Skin of body (tissue), 1 donor: ENCODE measurements at regions not wholly inside any gene's neighbourhood (a gene's known extent, or its start where the extent isn't known, plus 50 kb on each side); places are given as distances from the start of the nearest gene placed in this dataset.

Experiments
- DNase-seq: peaks from one replicate; lab custom pipeline; 2025; lab: John Stamatoyannopoulos, UW

DNA sequence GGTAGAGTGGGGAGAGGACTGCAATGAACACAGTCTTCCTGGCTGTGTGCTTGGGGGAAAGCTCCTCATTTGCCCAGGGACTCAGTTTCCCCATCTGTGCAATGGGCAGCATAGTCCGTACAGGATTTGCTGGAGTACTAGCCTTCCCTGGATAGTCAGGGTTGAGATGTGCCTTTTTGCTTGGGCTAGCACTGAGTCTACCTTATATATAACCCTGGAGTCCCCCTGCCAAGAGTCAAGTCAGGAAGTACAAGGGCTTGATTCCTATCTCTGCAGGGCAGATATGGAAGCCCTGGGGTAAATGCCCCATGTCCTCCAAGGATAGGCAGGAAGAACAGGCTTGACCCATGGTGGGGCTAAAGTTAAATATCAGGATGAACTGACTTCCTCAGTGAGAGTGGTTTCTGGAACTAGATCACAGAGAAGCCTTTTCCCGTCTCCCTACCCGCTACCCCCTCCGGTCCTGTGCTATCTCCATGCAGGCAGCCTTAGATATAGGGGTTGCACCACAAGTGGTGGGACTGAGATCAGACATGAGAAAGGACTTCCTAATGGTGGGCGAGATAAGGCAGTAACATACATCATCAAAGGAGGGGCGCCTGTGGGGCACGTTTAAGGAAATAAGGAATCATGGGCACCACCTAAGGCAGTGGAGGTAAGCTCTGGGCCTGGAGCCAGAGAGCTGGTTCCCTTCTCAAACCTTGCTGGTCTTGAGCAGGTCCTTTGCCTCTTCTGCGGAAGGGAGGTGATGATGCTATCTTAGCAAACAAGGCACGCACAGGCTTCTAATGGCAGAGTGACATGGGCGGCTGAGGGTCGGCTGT, 157.9 kb downstream of the MRPL14 start:
- DNase-seq, result no peak

DNA sequence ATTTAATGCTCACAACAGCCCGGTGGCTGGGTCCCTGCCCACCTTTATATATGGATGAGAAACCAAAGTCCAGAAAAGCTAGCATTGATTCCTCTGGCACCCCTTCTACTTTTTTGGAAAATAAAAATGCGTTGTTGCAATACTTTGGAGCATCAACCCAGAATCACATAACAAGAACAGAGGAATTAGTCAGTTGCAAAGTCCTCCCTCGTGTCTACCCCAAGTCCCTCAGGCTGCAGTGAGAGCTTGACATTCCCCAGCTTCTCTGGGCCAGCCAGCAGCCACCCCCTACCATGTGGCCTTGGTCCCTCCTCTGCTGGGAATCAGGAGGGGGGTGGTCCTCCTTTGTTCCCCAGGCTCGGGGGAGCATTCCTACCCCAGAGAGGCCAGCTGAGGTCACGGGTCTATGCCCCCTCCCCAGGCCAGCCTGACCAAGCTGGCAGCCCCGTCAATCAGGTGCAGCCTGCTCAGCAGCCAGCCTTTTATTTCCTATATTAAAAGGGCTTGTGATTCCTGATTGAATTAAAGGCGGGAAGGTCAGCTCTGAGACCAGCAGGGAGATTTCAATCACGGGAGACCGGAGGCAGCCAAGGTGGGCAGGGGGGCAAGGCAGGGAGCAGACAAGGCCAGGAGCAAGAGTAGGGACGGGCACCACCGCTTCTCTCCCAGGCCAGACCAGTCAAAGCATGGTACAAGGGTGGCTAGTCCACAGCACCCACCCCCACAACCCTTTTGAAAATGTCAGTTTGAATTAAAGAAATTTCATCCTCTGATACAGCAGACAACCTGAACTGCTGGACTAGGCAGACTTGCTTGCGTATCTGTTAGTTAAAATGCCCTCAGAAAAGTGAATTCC, 158.9 kb downstream of the MRPL14 start:
- DNase-seq, result no peak

DNA sequence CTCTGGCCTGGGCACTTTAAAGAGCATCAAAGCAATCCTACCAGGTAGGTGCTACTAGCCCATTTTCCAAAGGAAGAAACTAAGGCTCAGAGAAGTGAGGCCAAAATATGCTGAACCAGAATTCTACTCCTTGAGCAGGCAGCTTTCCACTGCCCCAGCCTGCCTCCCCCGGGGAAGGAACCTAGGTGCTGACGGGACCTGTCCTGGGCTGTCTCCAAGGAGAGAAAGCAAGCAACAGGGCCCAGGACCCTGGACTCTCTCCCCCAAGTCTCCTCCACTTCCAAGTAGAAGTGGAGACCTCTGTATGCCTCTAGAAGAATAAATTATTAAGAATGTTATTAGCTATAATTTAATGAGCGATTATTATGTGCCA, 159.5 kb downstream of the MRPL14 start:
- DNase-seq, result no peak

DNA sequence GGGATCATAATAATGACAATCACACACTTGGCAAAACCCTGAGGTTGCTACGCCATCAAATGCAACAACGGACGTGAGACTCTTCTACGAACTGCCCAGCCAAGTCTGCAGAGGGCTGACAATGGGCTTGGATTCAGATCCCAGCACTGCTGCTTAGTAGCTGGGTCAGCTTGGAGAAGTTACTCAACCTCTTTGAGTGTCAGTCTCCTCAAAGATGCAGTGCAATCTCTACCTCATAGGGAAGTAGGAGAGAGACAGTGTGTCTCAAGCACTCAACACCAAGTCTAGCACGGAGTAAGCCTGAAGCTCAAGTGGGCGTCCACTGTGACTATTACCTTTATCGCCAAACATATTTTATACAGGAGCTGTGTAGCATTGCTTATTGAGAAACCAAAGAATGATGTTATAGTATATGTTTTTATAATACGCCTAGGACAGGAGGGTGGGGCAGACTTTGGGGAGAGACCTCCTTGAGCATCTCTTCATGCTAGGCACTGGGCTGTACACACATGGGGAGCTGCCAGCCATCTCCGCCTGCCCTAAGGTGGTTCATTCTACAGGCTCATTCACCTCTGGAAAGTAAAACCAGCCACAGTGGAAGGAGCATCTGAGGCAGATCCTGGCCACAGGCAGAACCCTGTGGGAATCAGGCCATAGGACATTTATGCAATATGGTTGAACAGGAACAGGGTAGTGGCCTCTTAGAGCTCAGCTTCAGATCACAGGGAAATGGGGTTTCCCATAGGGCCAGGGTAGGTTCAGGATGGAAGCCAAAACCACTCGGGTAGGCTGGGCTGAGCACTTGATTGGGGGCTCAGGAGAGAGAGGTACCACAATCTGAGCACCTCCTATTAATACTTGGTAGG, 160.2 kb downstream of the MRPL14 start:
- DNase-seq, result no peak

DNA sequence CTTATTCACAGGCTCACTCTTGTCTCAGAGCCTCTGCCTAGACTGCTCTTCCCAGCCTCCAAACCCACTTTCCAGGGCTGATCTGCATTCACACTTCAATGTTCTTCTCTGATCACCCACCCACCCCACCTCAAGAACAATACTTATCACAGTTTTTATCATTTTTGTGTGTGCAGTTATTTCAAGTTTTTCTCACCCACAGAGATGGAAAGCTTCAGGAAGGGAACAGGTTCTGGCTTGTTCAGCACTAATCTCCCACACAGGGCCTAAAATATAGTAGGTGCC, 160.9 kb downstream of the MRPL14 start:
- no peak for DNase-seq

DNA sequence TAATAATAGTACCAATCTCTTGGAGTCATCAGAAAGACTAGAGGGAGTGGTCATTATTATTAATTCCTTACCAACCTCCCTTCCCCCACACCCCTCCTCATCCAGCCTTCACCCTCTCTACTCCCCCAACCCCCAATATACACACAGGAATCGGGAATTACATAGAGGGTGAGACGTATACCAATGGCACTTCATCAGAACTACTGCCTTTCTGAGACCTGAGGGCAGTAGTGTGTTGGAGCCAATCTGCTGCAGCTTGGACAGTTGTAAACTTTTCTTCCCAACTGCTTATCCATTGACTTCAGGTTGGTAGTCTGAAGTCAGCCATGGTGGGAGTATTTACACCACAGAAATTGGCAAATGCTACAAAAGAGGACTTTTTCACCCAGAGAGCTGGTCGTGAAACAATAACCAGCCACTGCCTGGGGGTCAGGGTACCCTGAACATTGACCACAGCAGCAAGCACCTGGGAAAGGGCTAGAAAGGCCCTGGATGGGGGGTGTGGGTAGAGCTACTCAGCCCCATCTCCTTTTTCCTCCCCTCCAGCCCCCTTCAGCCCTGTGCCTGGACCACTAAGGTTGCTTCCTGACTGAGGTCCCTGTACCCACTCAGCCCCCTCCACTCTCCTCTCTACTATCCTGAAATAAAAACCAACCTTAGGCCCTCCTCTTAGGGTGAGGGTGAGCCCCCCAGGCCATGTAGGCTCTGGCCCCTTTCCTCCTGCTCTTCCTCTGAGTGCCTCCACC, 161.5 kb downstream of the MRPL14 start:
- no peak for DNase-seq

DNA sequence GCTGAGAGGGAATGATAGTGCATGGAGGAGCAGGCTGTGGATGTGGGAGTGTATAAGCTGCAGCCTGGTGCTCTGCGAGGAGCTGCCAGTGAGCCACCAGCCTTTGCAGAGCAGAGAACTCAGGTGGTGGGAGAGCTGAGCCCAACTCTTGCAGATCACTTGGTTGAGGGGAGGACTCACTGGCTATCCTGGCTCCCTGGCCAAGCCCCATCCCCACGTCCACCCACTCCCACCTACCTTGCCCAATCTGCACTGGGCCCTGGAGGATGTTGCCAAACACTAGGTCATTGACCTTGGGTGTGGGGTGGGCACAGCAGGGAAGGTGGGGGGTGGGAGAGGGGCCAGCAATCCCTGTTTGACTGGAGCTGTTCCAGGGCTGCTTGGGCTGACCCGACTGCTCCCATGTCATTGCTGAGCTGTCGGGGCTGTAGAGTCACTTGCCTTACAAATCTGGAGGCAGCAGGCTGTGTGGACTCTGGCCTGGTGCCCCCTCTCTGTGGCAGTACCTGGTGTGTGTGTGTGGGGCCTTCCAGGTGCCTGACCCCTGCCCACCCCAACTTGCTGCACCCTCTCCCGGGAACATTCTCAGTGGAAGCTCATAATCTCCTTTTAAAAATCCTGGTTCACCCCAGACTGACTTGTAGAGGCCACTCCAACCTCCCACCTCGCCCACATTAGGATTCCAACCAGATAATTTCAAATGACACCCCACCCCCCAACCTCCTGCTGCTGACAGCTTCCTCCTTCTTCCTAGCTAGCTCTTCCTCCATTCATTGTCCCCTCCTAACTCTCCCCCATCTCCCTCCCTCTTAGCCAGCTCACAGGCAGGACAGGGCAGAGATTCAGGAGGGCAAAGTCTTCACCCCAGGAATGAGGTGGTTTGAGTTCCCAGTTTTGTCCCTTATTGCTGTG, 162.3 kb downstream of the MRPL14 start:
- no peak for DNase-seq

DNA sequence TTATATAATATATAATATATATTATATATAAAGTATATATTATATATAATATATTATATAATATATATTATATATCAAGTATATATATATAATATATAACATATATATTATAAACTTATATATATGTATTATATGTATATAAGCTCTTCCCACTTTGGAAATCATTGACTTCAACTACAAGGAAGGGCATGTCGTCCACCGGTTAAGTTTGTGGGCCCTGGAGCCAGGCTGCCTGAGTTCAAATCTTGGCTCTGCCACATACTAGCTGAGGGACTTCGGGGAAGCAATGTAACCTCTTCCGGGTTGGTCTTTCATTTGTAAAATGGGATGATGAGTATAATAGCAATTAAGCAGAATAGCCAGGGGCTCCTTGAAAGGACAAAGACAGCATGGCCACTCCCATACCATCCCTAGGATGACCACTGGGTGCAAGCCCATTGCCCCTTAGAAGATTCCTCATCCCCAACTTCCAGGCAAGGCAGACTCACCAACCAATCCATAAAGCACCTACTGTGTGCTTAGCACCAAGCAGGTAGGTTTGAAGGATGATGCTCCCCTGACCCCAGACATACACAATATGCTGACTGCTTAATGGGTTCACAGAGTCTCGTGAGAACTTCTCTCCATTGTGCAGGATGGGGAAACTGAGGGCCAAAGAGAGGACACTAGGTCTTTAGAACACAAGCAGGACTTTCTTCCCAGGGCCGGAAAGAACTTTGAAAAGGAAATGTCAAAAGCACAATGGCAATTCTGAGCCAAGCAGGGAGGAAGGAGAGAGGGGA, 163.2 kb downstream of the MRPL14 start:
- no peak for DNase-seq

DNA sequence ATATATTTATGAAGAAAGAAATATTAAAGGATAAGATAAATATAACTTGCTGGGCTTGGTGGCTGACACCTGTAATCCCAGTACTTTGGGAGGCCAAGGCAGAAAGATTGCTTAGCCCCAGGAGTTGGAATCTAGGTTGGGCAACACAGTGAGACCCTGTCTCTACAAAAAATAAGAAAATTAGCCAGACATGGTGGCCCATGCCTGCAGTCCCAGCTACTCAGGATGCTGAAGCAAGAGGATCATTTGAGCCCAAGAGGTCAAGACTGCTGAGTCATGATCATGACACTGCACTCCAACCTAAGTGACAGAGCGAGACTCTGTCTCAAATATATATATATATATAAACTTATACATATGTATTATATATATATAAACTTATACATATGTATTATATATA, 164.0 kb downstream of the MRPL14 start:
- DNase-seq, result no peak

DNA sequence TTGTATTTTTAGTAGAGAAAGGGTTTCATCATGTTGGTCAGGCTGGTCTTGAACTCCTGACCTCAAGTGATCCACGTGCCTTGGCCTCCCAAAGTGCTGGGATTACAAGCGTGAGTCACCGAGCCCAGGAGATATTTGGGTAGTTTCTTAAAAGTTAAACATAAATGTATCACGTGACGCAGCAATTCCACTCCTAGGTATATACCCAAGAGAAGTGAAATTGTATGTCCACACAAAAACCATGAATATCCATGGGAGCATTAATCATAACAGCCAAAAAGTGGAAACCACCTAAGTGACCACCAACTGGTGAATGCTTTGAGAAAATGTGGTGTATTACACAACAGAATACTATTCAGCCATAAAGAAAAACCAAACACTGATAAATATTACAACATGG, 164.8 kb downstream of the MRPL14 start:
- no peak for DNase-seq

DNA sequence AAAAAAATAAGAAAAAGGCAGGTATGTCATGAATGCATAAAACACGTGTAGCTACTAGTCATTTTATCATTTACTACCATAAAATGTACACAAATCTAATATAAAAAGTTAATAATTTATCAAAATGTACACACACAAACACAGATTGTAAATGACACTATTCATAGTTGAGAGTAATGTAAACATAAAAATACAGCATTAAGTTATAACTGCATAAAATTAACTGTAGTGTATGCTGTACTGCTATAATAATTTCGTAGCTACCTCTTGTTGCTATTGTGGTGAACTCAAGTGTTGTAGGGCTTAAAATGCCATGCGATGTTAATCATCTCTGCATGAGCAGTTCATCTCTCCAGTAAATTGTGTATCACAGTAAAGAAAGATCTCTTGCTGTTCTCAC, 170.0 kb downstream of the MRPL14 start:
- DNase-seq, result no peak

DNA sequence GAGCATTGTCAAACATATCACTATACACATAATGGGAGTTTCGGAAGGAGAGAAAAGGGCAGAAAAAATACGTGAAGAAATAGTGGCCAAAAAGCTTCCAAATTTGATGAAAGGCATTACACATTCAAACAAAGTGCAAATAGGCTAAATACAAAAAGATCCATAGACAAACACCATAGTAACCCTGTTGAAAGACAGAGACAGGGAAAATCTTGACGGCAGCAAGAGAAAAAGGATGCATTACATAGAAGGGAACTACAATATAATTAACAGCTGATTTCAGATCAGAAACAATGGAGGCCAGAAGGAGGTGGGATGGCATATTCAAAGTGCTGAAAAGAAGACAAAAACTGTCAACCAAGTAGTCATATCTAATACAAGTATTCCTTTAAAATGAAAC, 170.8 kb downstream of the MRPL14 start:
- no peak for DNase-seq

DNA sequence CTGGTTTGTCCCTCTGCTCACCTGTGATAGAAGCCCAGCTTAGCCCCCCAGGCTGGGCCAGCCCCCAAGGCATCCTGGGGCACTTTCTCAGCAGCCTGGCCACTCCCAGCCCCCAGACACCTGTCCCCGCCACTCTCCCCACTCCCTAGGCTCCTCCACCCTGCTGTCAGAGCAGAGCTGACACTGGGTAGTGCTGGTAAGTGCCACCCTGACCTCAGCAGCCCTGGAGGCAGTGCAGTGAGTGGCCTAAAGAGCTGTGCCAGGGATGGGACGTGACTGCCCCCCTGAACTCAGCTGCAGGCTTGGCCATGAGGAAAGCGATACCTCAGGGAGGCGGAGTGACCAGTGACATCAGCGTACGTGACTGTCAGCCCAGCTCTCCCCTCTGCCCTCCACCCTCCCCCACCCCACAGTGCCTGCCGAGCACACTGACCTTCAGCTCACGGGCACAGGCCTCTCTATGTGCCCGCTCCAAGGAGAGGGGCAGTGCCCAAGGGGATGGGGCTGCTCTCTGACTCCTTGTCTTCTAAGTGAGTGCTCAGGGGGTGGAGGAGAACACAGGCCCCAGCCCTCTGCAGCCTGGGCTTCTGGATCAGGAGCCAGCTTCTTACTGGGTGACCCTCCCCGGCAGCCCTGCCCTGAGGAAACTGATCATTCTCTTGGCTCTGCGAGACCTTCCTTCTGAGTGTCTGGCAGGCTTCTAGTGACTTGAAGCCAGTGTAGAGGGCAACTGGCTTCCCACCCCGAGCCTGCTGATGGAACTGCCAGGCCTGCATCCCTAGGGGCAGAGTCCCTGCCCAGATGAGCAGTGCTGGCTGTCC, 172.7 kb downstream of the MRPL14 start:
- no peak for DNase-seq

DNA sequence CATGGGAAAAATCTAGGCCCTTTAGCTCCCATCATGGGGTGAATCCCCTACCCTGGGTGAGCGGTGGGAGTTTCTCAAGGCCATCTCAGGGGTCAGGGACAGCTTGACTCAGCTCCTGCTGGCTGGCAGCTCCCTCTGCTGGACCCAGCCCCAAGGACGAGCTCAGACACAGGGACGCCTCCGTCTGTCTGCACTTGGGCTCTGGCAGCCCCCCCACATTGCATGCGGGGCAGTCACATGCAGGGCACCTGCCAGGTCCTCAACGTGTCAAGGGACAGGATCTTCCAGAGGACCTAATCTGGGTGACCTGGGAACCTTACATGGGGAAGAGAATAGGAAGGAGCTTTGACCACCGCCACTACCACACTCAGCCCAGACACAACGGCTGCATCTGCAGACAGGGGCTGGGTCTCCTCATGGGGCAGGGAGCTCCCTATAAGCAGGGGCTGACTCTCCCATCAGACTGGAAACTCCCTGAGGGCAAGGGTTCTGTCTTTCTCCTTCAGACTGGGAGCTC, 173.4 kb downstream of the MRPL14 start:
- no peak for DNase-seq

DNA sequence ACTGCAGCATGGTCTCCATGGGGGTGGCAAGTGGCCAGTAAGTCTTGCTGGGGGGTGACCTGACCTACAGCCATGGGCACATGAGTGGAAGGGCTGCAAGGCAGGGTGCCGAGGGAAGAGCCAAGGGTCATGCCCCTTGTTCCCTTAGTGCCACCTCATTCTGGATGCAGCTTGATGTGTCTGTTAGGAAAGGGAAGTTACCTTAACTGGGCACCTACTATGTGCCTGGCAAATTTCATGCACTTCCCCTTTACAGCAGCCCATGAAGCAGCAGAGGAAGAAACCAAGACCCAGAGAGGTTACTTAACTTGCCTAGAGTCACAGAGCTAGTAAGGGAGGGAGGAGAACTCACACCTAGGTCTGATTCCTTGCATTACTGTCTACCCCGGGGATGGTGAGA, 174.0 kb downstream of the MRPL14 start:
- DNase-seq, result no peak

DNA sequence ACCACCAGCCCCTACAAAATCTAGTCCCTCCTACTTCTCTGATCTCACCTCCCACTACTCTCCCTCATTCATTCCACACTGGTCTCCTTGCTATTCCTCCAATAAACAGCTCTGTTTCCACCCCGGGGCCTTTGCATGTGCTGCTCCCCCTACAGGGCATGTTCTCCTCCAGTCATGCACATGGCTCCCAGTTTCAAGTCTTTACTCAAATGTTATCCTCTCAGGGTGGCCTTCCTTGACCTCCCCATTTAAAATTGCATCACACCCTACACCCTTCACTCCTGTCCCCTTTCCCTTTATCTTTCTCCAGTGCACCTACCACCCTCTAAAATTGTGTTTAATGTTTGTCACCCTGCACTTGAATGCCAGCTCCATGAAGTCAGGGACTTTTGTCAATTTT, 174.5 kb downstream of the MRPL14 start:
- DNase-seq, result no peak

DNA sequence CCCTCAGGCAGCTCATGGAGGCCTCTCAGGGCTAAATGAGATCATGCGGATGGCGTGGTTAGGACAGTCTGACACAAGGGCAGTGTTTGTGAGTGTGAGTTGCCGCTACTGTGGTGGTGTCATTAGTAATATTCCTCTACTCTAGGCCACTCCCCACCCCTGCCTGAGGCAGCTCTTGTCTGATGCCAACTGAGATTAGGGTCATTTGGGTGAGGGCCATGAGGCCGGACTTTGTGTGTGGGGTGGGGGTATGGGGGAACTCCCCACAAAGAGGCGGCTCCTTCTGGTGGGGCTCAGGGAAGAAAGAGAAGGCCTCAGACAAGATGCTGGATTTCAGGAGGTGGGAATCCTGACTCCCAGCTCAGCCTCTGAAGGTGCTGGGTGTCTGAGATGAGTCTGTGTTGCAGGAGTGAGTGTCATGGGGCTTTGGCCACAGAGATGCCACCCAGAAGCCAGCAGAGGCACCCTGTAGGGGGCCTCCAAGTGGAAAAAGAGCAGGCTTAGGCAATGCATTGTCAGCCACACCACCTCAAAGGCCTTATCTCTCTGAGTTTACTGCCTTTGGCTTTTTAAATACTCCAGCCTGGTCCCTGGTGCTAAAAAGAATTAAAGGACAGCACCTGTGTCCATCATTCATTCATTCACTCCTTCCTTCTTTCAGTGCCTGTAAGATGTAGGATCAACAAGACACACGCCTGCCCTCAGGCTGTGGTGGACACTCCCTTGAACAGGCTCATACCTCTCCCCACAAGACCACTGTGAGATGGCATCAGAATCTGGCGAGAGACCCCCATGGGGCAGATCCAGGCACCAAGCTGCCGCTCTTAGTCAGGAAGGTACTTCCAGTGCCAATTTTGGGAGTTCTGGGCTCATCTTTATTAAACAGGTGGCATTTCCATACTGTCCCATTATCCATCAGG, 175.2 kb downstream of the MRPL14 start:
- DNase-seq, result no peak
